ENCODE measurements at regions not wholly inside any gene's neighbourhood (a gene's known extent, or its start where the extent isn't known, plus 50 kb on each side); places are given as distances from the start of the nearest gene placed in this dataset.

DNA sequence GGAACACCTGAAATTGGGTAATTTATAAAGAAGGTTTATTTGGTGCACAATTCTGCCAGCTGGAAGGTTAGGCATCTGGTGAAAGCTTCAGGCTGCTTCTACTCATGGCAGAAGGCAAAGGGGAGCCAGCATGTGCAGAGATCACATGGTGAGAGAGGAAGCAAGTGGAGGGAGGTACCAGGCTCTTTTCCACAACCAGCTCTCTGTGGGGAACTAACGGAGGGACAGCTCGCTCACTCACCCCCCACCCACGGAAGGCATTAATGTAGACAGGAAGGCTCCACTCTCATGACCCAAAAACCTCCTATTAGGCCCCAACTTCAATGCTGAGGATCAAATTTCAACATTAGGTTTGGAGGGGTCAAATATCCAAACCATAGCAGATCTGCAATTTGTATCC lies 75.6 kb upstream of the ARHGAP32 start:
- no peak overlapping the region for H3K4me3 ChIP-seq (ENCODE audit: low read depth, low read length)
- TF ChIP-seq, protein P1, sequence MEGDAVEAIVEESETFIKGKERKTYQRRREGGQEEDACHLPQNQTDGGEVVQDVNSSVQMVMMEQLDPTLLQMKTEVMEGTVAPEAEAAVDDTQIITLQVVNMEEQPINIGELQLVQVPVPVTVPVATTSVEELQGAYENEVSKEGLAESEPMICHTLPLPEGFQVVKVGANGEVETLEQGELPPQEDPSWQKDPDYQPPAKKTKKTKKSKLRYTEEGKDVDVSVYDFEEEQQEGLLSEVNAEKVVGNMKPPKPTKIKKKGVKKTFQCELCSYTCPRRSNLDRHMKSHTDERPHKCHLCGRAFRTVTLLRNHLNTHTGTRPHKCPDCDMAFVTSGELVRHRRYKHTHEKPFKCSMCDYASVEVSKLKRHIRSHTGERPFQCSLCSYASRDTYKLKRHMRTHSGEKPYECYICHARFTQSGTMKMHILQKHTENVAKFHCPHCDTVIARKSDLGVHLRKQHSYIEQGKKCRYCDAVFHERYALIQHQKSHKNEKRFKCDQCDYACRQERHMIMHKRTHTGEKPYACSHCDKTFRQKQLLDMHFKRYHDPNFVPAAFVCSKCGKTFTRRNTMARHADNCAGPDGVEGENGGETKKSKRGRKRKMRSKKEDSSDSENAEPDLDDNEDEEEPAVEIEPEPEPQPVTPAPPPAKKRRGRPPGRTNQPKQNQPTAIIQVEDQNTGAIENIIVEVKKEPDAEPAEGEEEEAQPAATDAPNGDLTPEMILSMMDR (conservative IDR thresholded peaks at IDR 0.05; ENCODE audit: low read depth, low read length), result no peak
- DNase-seq (ENCODE audit: low read depth), result no peak

DNA sequence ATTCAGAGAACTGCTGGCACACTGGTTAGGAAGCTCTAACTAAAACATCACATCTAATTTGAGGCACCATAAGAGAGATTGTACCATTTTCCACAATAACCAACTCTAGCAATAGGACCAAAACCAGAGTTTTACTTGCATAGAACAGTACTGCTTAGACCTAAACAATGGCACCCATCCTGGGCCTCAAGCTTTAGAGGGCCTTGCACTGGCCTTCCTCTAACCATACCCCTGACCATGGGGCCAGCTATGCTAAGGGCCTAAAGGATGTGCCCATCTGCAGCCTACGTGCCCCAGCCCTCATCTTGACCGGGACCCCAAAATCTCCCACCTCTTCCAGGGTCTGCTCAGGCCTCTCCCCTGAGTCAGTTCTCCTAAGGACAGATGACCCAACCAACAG lies 74.4 kb upstream of the ARHGAP32 start:
- TF ChIP-seq, protein P1 (conservative IDR thresholded peaks at IDR 0.05; ENCODE audit: low read depth, low read length), result no peak
- H3K4me3 ChIP-seq (ENCODE audit: low read depth, low read length), result no peak overlapping the region
- no peak for DNase-seq (ENCODE audit: low read depth)

DNA sequence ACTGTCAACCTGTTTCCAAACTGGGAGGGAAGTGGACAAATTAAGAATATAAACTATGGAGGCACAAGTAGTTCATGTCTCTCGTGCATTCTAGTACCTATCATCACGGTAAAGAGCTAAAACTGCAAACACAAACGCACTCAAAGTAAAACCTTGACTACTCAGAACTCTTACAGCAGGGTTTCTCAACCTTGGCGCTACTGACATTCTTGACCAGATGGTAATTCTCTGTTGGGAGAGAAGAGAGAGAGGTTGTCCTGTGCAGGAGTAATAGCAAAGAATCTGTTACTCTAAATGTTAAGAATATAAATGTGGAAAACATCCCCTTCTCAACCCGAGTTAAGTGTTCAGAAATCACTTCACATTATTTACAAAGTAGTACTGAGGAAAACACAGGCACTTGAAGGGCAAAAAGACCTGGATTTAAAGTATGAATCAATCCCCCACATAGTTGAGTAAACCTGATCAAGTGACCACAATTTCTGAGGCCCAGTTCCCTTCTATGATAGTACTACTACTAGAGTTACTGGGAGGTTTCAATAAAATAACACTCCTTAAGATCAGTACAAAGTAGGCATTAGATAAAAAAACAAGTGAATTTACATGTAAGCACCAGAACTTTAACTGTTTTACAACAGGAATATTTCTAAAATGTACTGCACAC lies 73.1 kb upstream of the ARHGAP32 start:
- TF ChIP-seq, protein P1 (conservative IDR thresholded peaks at IDR 0.05; ENCODE audit: low read depth, low read length), result no peak
- DNase-seq (ENCODE audit: low read depth), result no peak
- H3K4me3 ChIP-seq (ENCODE audit: low read depth, low read length), result no peak overlapping the region

GRCh38 chr11:129264114-129264513 lies 72.0 kb upstream of the ARHGAP32 start:
- DNase-seq (ENCODE audit: low read depth), result no peak

DNA sequence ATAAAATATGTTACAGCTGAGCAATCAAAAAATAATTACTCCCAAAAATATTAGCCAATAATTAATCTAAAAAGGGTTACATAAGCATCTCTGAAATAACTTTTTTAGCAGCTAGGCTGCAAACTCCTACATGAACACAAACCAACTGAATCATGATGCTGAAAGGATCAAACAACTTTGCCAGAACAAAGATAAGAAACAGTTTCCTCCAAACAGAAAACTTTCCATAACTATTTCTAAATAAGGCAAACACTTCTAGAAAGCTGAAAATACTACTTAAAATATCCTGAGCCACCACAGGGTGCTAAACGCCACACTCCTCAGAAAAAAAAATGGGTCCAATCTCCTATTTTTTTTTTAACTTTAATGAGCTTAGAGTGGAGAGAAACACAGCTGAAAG lies 68.6 kb upstream of the ARHGAP32 start:
- H3K4me3 ChIP-seq (ENCODE audit: low read depth, low read length), result no peak overlapping the region
- TF ChIP-seq, protein P1 (conservative IDR thresholded peaks at IDR 0.05; ENCODE audit: low read depth, low read length), result no peak
- no peak for DNase-seq (ENCODE audit: low read depth)

More at GRCh38 chr11:129264114-129264513, 72.0 kb upstream of the ARHGAP32 start:
- no peak overlapping the region for H3K4me3 ChIP-seq (ENCODE audit: low read depth, low read length)
- TF ChIP-seq, protein P1 (conservative IDR thresholded peaks at IDR 0.05; ENCODE audit: low read depth, low read length), result no peak

DNA sequence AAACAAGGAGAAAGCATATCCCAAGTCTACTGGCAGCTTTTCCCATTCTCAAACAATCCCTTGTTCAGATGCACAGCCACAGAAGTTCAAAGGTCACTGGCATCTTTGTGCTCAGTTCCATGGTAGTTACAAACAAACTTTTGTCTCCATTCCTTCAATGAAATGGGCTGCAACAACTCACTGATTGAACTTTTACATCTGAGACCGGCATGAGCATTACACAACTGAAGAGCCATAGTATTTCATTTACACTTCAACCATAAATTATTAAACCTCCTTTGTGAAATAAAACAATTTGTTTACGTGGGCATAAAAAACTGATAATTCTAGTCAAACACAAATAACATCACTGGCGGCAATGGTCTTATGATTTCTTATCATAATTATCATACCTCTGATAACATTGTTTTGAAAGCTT lies 67.8 kb upstream of the ARHGAP32 start:
- no peak for DNase-seq (ENCODE audit: low read depth)
- TF ChIP-seq, protein P1 (conservative IDR thresholded peaks at IDR 0.05; ENCODE audit: low read depth, low read length), result no peak
- H3K4me3 ChIP-seq (ENCODE audit: low read depth, low read length), result no peak overlapping the region

GRCh38 chr11:129258205-129258604 lies 66.1 kb upstream of the ARHGAP32 start:
- TF ChIP-seq, protein P1 (conservative IDR thresholded peaks at IDR 0.05; ENCODE audit: low read depth, low read length), result no peak
- no peak overlapping the region for H3K4me3 ChIP-seq (ENCODE audit: low read depth, low read length)
- no peak for DNase-seq (ENCODE audit: low read depth)

Measured in epithelial cell of proximal tubule (primary cell).